ENCODE measurements at regions not wholly inside any gene's neighbourhood (a gene's known extent, or its start where the extent isn't known, plus 50 kb on each side); places are given as distances from the start of the nearest gene placed in this dataset.

- H3K14ac ChIP-seq (ENCODE audit: insufficient read length): no peak overlapping the region
- no peak for DNase-seq (ENCODE audit: low read depth in 1 of 2, low spot score in 2 of 2)
- peak overlapping the region; percentile 17 for H3K18ac ChIP-seq (ENCODE audit: extremely low read depth, low read length)
- no peak overlapping the region for H3K9ac ChIP-seq (replicated peaks in 1 of 4; ENCODE audit: extremely low read depth in 1 of 4, low read depth in 3 of 4, low read length in 3 of 4)
- no peaks in the 10 kb centered on the region for H3K79me1 ChIP-seq (ENCODE audit: low read depth, low read length)
- no peak overlapping the region for H3K4me3 ChIP-seq (ENCODE audit: extremely low read depth in 1 of 4, insufficient read depth in 2 of 4, low read depth in 3 of 4, low read length in 4 of 4)
- peak overlapping the region; percentile 78; the same call in 1 of the 2 replicates for H2AFZ ChIP-seq (ENCODE audit: low read length)
- peak; percentile 28 for FAIRE-seq
- H2AK5ac ChIP-seq (ENCODE audit: low read depth, low read length): no peak overlapping the region
- H2BK15ac ChIP-seq (ENCODE audit: low read length): no peak overlapping the region
- CTCF ChIA-PET (ENCODE audit: partially characterized antibody): interaction anchor here (0.6 to 2.7 kb wide), 5 partner anchors 10 to 296 kb away, joined by 3 to 18 read pairs (median 5); no protein-coding TSS in a partner anchor
- 59% methylated on average over 5 of the region's 5 CpGs; no CpG with 5 or more reads in 1 of the 2 experiments for WGBS, 2 experiments (ENCODE audit: extremely low coverage in 1 of 2, insufficient coverage in 1 of 2, insufficient read length in 1 of 2, insufficient replicate concordance in 2 of 2, low coverage in 1 of 2, low lambda C conversion rate in 2 of 2, missing lambda C conversion rate in 1 of 2)
- 0 out of 2 replicates have a peak overlapping the region, but pooled peaks have one; percentile 2 for H2BK20ac ChIP-seq (ENCODE audit: low read length)
- POLR2A ChIA-PET (ENCODE audit: partially characterized antibody): interaction anchor here (0.8 kb wide), 1 partner anchor 37 kb away, joined by 3 read pairs; no protein-coding TSS in a partner anchor
- no peaks in the 10 kb centered on the region for H3K9me3 ChIP-seq (ENCODE audit: insufficient read depth in 2 of 2, low read depth in 1 of 2, low read length in 1 of 2)
- H3K56ac ChIP-seq (replicated peaks; ENCODE audit: insufficient read length, low read depth, low read length): no peak overlapping the region
- H3K4me1 ChIP-seq (replicated peaks in 1 of 4; ENCODE audit: control insufficient read depth in 3 of 4, insufficient read depth in 4 of 4, low read length in 3 of 4): peaks cover 0 to 8% (median 4%) of the 10 kb centered on the region in 4 experiments; a peak in 5 of 7 replicates
- H2BK120ac ChIP-seq (replicated peaks; ENCODE audit: low read depth, low read length): no peak overlapping the region
- no peaks in the 10 kb centered on the region for H4K20me1 ChIP-seq (replicated peaks in 1 of 2; ENCODE audit: control insufficient read depth in 1 of 2, insufficient read depth in 2 of 2, low read length in 2 of 2)
- no peak overlapping the region for H2BK12ac ChIP-seq (ENCODE audit: low read depth, low read length)
- H4K5ac ChIP-seq (ENCODE audit: insufficient read length, low read depth, low read length): no peak overlapping the region
- no peaks in the 10 kb centered on the region for H3K27me3 ChIP-seq (replicated peaks in 1 of 4; ENCODE audit: control insufficient read depth in 3 of 4, extremely low read depth in 1 of 4, insufficient read depth in 3 of 4, low read length in 3 of 4)
- no peaks in the 10 kb centered on the region for H3K36me3 ChIP-seq (ENCODE audit: control insufficient read depth in 2 of 4, insufficient read depth in 4 of 4, low read length in 3 of 4)
- peak overlapping the region in 1 of 2 experiments; percentile 54; a peak in 2 of 4 replicates for H3K4me2 ChIP-seq (ENCODE audit: insufficient read depth in 1 of 2, low read depth in 2 of 2, low read length in 2 of 2)
- H4K91ac ChIP-seq (replicated peaks; ENCODE audit: insufficient read length, low read length): no peak overlapping the region
- no peaks in the 10 kb centered on the region for H3K79me2 ChIP-seq (ENCODE audit: control insufficient read depth in 1 of 2, insufficient read depth in 2 of 2, low read length in 2 of 2)
- no peaks in the 10 kb centered on the region for H3K23me2 ChIP-seq (ENCODE audit: low read depth, low read length)
- no peak overlapping the region for H3K23ac ChIP-seq (ENCODE audit: insufficient read length)
- peak overlapping the region; percentile 76; the same call in 1 of the 2 replicates for H2BK5ac ChIP-seq (ENCODE audit: low read depth, low read length)
- no peak overlapping the region for H3K4ac ChIP-seq (replicated peaks; ENCODE audit: insufficient read length, low read depth, low read length)
- H4K8ac ChIP-seq (ENCODE audit: extremely low read depth, insufficient read depth, low read length): no peak overlapping the region; the same call in 1 of the 2 replicates
- no peak overlapping the region for H3K27ac ChIP-seq (ENCODE audit: low read depth, low read length)
- TF ChIP-seq TCF12 (IDR thresholded peaks at IDR 0.05; ENCODE audit: low read depth, low read length): no peak
- TF ChIP-seq BRCA1 (IDR thresholded peaks at IDR 0.05; ENCODE audit: low read depth, low read length): no peak
- TF ChIP-seq SIX5 (IDR thresholded peaks at IDR 0.05; ENCODE audit: low read depth, low read length): no peak
- peak; percentile 75 for TF ChIP-seq MAFK (IDR thresholded peaks at IDR 0.05; ENCODE audit: low read depth, low read length)
These were observed 250.5 kb downstream of the SHQ1 start for GRCh38 chr3:72597756-72598195.

Measured in H1 (cell line).